Aorta (tissue), 5 donors: ENCODE measurements at regions not wholly inside any gene's neighbourhood (a gene's known extent, or its start where the extent isn't known, plus 50 kb on each side); places are given as distances from the start of the nearest gene placed in this dataset.
"Not testable (repeated sequence)": the region's sequence is repeated elsewhere in the genome, so short reads cannot be mapped to it uniquely, and the experiment has no call there.

Experiments
- ATAC-seq: fragments of 200-7000 bp; cut with Tn5 transposase; one replicate; pipeline ENCODE4 v1.9.1; 2022; ENCODE audit warnings: moderate library complexity; ENCODE audit not compliant: low FRiP score
- DNase-seq, 2 donors: peaks; one replicate each; pipeline ENCODE4 v3.0.0-alpha.2; 2020
- H3K27ac ChIP-seq, 2 donors: one replicate each; pipeline ENCODE4 v1.5.1; 2013; ENCODE audit warnings: low read length in 2 of 2, mild to moderate bottlenecking in 2 of 2, moderate library complexity in 2 of 2, control low read depth in 1 of 2, inconsistent platforms in 1 of 2, low read depth in 1 of 2
- H3K27me3 ChIP-seq, 2 donors: one replicate each; pipeline ENCODE4 v1.6.1; 2013; ENCODE audit warnings: control low read depth in 1 of 2, low read length in 1 of 2, mild to moderate bottlenecking in 1 of 2, moderate library complexity in 1 of 2; ENCODE audit not compliant: insufficient read depth in 2 of 2, control insufficient read depth in 1 of 2
- H3K36me3 ChIP-seq, 2 donors: one replicate each; pipeline ENCODE4 v1.6.1; 2013; ENCODE audit warnings: control low read depth in 1 of 2, low read length in 1 of 2, mild to moderate bottlenecking in 1 of 2; ENCODE audit not compliant: insufficient read depth in 2 of 2, control insufficient read depth in 1 of 2
- H3K4me1 ChIP-seq, 2 donors: one replicate each; pipeline ENCODE4 v1.6.1; 2013; ENCODE audit warnings: low read length in 2 of 2, control low read depth in 1 of 2, mild to moderate bottlenecking in 1 of 2, moderate library complexity in 1 of 2; ENCODE audit not compliant: insufficient read depth in 2 of 2, control insufficient read depth in 1 of 2
- H3K4me3 ChIP-seq, 2 donors: one replicate each; pipeline ENCODE4 v1.5.1; 2013; ENCODE audit warnings: low read length in 2 of 2, control low read depth in 1 of 2, mild to moderate bottlenecking in 1 of 2
- H3K9me3 ChIP-seq: one replicate; pipeline ENCODE4 v1.6.1; 2013; ENCODE audit warnings: mild to moderate bottlenecking, low read length; ENCODE audit not compliant: control insufficient read depth
- WGBS, 2 donors: extraction: QIAGEN DNeasy Blood & Tissue Kit; methylation state at CpG; one replicate each; pipeline ENCODE4 v1.1.7; 2013; 5-methylcytosine and 5-hydroxymethylcytosine counted together
- intact Hi-C, 2 donors: fragments of 100-400 bp; cut with DNase I; formaldehyde crosslinking; loops; one replicate each; pipeline versions ENCODE4 v1.14.2 to v1.15.0; 2022
- donor health status: healthy with polysubstance abuse.
- donor health status: Bipolar disorder and iron deficiency.
- donor health status: DM: no; HTN: no; CAD: no.
- donor health status: DM: no; HTN: no; CAD: no.
- donor health status: DM: yes; HTN: yes; CAD: no.

DNA sequence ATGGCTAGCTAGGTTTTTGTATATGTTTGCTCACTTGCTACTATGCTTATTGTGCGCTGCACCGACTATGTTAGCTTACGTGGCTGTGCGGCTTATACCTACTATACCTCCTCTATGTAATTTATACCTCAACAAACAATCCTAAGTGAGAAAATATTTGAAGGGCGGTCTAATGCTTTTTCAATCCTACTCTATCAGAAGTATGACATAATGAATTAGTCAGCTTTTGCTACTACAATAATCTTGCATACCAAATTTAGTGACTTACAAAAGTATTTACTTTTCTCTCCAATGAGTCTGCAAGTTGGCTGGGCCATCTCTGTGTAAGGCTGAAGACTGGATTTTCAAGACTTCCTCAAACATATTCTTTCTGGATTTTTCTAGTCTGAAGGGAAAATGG is 391.2 kb upstream of the NECTIN3 start:
- 64% methylated on average over 5 of the region's 5 CpGs for WGBS, 2 donors

DNA sequence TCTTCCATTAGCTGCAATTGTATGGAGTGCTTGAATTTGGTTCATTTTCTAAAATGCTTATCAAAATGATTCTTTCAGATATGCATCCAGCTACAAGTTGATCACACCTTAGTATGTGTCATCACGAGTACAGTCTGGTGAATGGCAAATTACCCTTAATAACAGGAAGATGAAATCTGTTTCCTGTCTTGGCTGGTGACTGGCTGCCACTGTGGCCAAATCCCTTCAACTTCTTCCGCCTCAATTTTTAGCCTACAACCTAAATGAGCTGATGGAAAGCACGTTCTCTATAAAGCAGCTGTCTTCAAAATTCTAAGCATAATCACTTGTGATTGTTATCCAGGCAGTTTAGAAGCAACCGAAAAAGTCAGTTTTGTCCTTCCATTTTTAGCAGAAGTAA is 387.1 kb upstream of the NECTIN3 start:
- Histone ChIP-seq H3K27me3 (no peaks in the 10 kb centered on the region), H3K27ac (no peak overlapping the region), H3K36me3 (peaks cover 0 to 3% of the 10 kb centered on the region in 2 donors), H3K4me1 (no peaks in the 10 kb centered on the region), H3K4me3 (no peak overlapping the region), H3K9me3 (no peaks in the 10 kb centered on the region)
- WGBS, 2 donors = 80 to 81% methylated on average over 4 of the region's 4 CpGs
- intact Hi-C loops = no loop called here
- DNase-seq = no peak
- ATAC-seq = no peak

More for the DNA sequence above, 391.2 kb upstream of the NECTIN3 start:
- H3K4me1 ChIP-seq = no peaks in the 10 kb centered on the region
- no peak overlapping the region for H3K4me3 ChIP-seq
- no peak overlapping the region for H3K27ac ChIP-seq
- H3K36me3 ChIP-seq = peaks cover 0 to 3% of the 10 kb centered on the region in 2 donors
- H3K9me3 ChIP-seq = no peaks in the 10 kb centered on the region
- intact Hi-C loops = no loop called here
- DNase-seq (no peak), ATAC-seq (no peak)
- no peaks in the 10 kb centered on the region for H3K27me3 ChIP-seq

DNA sequence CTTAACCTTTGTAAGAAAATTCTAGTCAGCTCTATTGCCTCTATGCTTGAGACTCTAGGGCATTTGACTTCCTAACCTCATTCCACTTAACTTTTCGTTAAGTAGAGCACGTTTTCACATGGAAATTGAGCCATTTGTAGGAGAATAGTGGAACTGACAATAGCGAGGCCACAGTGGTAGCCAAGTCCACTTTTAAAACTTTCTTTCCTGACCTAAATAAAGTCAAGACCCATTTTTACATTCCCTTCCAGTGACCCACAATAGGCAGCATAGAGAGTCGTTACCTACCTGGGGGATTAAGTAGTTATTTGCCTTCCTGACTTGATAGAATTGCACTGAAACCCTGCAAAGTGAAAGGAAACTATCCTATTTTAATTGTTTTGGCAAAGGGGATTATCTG is 386.0 kb upstream of the NECTIN3 start:
- WGBS, 2 donors = 76 to 79% methylated on average over 4 of the region's 4 CpGs
- no peaks in the 10 kb centered on the region for H3K27me3 ChIP-seq
- no peak overlapping the region for H3K27ac ChIP-seq
- H3K4me1 ChIP-seq = no peaks in the 10 kb centered on the region
- no peak overlapping the region for H3K4me3 ChIP-seq
- ATAC-seq (no peak), DNase-seq (no peak)
- peaks cover 0 to 2% of the 10 kb centered on the region in 2 donors for H3K36me3 ChIP-seq
- intact Hi-C loops = no loop called here
- no peaks in the 10 kb centered on the region for H3K9me3 ChIP-seq

DNA sequence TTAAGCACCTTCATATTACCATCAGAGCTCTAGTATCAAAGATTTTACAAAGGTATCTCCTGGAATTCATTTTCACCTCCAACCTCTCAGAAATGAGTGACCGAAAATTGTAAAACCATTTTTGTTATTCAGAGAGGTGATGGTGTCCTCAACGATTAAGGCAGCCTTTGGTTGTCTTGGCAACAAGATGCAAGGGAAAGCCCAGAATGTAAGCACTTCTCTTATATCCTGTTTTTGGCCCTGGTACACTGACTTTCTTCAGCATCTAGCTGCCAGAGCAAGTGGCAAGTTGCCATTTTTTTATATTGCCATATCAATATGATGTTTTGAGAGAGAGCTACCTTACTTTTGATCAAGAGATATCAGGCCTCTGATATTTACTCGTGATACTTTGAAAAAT is 384.9 kb upstream of the NECTIN3 start:
- Histone ChIP-seq H3K9me3 (no peaks in the 10 kb centered on the region), H3K4me1 (no peaks in the 10 kb centered on the region), H3K27ac (no peak overlapping the region), H3K27me3 (no peaks in the 10 kb centered on the region), H3K4me3 (no peak overlapping the region), H3K36me3 (no peaks in the 10 kb centered on the region)
- WGBS, 2 donors = 58 to 59% methylated on average over 3 of the region's 3 CpGs
- ATAC-seq (no peak), DNase-seq (no peak)
- intact Hi-C loops = no loop called here

DNA sequence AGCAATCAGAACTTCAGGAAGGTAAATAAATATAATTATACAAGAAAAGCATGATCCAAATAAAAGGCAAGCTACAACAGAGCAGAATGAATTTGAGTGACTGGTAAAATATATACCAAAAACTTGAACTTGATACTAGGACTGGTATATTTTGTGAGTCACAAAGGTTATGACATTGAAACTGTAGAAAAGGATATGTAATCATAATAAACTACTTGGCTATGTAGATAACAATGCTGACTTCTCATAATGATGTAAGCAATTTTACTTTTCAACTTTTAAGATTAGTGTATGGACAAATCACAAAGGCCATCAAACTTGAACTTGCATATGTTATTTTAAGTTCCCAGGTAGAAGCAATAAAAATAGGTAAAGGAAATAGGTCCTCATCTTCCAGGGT is 384.5 kb upstream of the NECTIN3 start:
- H3K27me3 ChIP-seq = no peaks in the 10 kb centered on the region
- H3K4me3 ChIP-seq = no peak overlapping the region
- H3K9me3 ChIP-seq = no peaks in the 10 kb centered on the region
- DNase-seq (no peak), ATAC-seq (no peak)
- intact Hi-C loops = no loop called here
- H3K27ac ChIP-seq = no peak overlapping the region
- no peaks in the 10 kb centered on the region for H3K4me1 ChIP-seq
- H3K36me3 ChIP-seq = no peaks in the 10 kb centered on the region

DNA sequence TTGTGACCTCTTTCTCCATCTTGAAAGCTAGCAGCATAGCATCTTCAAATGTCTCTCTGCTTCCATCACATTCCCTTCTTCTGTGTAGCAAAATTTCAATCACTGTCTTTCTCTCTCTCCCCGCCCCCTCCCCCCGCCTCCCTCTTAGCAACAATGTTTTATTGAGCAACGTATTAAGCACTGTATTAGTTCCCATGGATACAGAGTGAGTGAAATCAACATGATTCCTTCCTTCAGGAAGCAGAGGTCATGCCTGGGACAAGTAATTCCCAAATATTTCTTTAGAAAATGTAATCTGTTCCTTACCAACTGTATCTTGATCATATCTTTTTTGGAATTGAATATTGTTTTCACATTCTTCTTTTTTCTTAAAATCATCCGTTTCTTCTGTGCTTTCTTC is 373.7 kb upstream of the NECTIN3 start:
- no peak for DNase-seq
- Histone ChIP-seq H3K27ac (no peak overlapping the region), H3K4me3 (no peak overlapping the region), H3K9me3 (no peaks in the 10 kb centered on the region), H3K27me3 (no peaks in the 10 kb centered on the region), H3K4me1 (no peaks in the 10 kb centered on the region), H3K36me3 (no peaks in the 10 kb centered on the region)
- intact Hi-C loops = no loop called here
- ATAC-seq = no peak
- 42 to 53% methylated on average over 4 of the region's 4 CpGs for WGBS, 2 donors

DNA sequence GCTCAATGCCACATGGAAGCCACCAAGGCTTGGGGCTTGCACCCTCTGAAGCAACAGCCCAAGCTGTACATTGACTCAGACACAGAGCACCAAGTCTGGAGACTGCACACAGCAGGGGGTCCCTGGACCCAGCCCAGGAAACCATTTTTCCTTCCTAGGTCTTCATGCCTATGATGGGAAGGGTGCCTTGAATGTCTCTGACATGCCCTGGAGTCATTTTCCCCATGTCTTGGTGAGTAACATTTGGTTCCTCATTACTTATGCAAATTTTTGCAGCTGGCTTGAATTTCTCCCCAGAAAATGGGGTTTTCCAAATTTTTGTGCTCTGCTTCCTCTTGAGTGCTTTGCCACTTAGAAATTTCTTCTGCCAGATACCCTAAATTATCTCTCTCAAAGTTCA is 367.3 kb upstream of the NECTIN3 start:
- H3K9me3 ChIP-seq, intact Hi-C loops, DNase-seq: not testable (repeated sequence)

DNA sequence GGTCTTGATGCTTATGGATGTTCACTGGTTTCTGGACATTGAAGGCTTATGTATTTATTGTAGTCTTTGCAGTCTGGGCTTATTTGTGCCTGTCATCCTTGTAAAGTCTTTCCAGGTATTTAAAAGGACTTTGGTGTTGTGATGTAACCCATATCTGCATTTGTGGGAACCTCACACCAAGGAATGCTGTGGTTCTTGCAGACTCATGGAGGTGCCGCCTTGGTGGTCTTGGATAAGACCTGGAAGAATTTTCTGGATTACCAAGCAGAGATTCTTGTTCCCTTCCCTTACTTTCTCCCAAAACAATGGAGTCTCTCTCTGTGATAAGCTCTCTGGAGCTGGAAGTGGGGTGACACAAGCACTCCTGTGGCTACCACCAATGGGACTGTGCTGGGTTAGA is 363.5 kb upstream of the NECTIN3 start:
- no peak for DNase-seq
- 95 to 100% methylated on average over 1 of the region's 1 CpG for WGBS, 2 donors
- intact Hi-C loops = no loop called here
- Histone ChIP-seq H3K9me3 (no peaks in the 10 kb centered on the region), H3K27me3 (no peaks in the 10 kb centered on the region), H3K27ac (no peak overlapping the region), H3K36me3 (no peaks in the 10 kb centered on the region), H3K4me3 (no peak overlapping the region), H3K4me1 (no peaks in the 10 kb centered on the region)
- no peak for ATAC-seq

More for the DNA sequence above, 367.3 kb upstream of the NECTIN3 start:
- not testable (repeated sequence) for ATAC-seq, H3K36me3 ChIP-seq, H3K4me1 ChIP-seq, H3K27me3 ChIP-seq, H3K27ac ChIP-seq, H3K4me3 ChIP-seq

DNA sequence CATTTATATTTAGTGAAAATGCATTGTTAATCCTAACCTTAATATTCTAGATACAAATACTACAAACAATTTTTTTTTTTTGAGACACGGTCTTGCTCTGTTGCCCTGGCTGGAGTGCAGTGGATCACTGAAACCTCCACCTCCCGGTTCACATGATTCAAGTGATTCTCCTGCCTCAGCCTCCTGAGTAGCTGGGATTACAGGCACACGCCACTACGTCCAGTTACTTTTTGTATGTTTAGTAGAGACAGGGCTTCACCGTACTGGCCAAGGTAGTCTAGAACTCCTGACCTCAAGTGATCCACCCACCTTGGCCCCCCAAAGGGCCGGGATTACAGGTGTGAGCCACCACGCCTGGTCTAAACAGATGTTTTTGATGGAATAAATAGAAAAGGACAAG is 361.5 kb upstream of the NECTIN3 start:
- no peaks in the 10 kb centered on the region for H3K36me3 ChIP-seq
- intact Hi-C loops = no loop called here
- no peaks in the 10 kb centered on the region for H3K9me3 ChIP-seq
- no peak for DNase-seq
- H3K27ac ChIP-seq = no peak overlapping the region
- 92 to 94% methylated on average over 7 of the region's 7 CpGs for WGBS, 2 donors
- H3K4me1 ChIP-seq = no peaks in the 10 kb centered on the region
- no peaks in the 10 kb centered on the region for H3K27me3 ChIP-seq
- no peak for ATAC-seq
- H3K4me3 ChIP-seq = no peak overlapping the region
